Osteoblast (primary cell): ENCODE measurements at regions not wholly inside any gene's neighbourhood (a gene's known extent, or its start where the extent isn't known, plus 50 kb on each side); places are given as distances from the start of the nearest gene placed in this dataset.
A peak's percentile ranks its signal among the peaks of the same experiment; 100 is the strongest.

Source experiments
- DNase-seq: peaks from one replicate; pipeline ENCODE4 v3.0.0; 2011; ENCODE audit warnings: low spot score, mixed read lengths; ENCODE audit not compliant: insufficient read length; ENCODE audit errors: missing footprints
- H2AFZ ChIP-seq: 2 replicates; pipeline ENCODE4 v1.6.0; 2011; ENCODE audit warnings: mild to moderate bottlenecking, low read length
- H3K27ac ChIP-seq: 2 replicates; pipeline ENCODE4 v1.5.1; 2011; ENCODE audit warnings: mild to moderate bottlenecking, low read depth, low read length, moderate library complexity
- H3K27me3 ChIP-seq: 2 replicates; pipeline ENCODE4 v1.6.0; 2012; ENCODE audit warnings: mild to moderate bottlenecking, control low read depth, inconsistent platforms, low read length, moderate library complexity; ENCODE audit not compliant: insufficient read depth
- H3K36me3 ChIP-seq: 2 replicates; pipeline ENCODE4 v1.5.1; 2011; ENCODE audit warnings: mild to moderate bottlenecking, low read length, control low read depth, moderate library complexity; ENCODE audit not compliant: insufficient read depth
- H3K4me1 ChIP-seq: 2 replicates; pipeline ENCODE4 v1.5.1; 2011; ENCODE audit warnings: mild to moderate bottlenecking, low read length, control low read depth, moderate library complexity; ENCODE audit not compliant: insufficient read depth
- H3K4me2 ChIP-seq: 2 replicates; pipeline ENCODE4 v1.6.0; 2011; ENCODE audit warnings: mild to moderate bottlenecking, low read length; ENCODE audit not compliant: insufficient read depth
- H3K4me3 ChIP-seq: fragments of 200-600 bp; sonication (generic); 3 replicates; pipeline ENCODE4 v1.5.1; 2012; ENCODE audit warnings: mild to moderate bottlenecking, low read length, inconsistent platforms; ENCODE audit not compliant: insufficient read depth
- H3K79me2 ChIP-seq: 2 replicates; pipeline ENCODE4 v1.6.0; 2012; ENCODE audit warnings: mild to moderate bottlenecking, low read length, control low read depth, inconsistent platforms; ENCODE audit not compliant: insufficient read depth
- H3K9me3 ChIP-seq: 2 replicates; pipeline ENCODE4 v1.5.1; 2011; ENCODE audit warnings: low read depth, low read length, control low read depth
- H4K20me1 ChIP-seq: 2 replicates; pipeline ENCODE4 v1.6.0; 2012; ENCODE audit warnings: mild to moderate bottlenecking, low read length, control low read depth; ENCODE audit not compliant: insufficient read depth
- TF ChIP-seq, protein P1 (sequence below): IDR thresholded peaks from 2 replicates; pipeline ENCODE4 v1.5.1; 2011; ENCODE audit warnings: mild to moderate bottlenecking, low read depth, low read length, moderate library complexity; ENCODE audit errors: extremely low read depth

- Histone ChIP-seq H3K4me2 (no peak overlapping the region), H4K20me1 (no peaks in the 10 kb centered on the region), H3K36me3 (no peaks in the 10 kb centered on the region), H2AFZ (no peak overlapping the region), H3K27ac (no peak overlapping the region), H3K4me1 (no peaks in the 10 kb centered on the region), H3K4me3 (no peak overlapping the region), H3K9me3 (no peaks in the 10 kb centered on the region), H3K79me2 (no peaks in the 10 kb centered on the region), H3K27me3 (no peaks in the 10 kb centered on the region)
- DNase-seq, result no peak
- TF ChIP-seq, protein P1, sequence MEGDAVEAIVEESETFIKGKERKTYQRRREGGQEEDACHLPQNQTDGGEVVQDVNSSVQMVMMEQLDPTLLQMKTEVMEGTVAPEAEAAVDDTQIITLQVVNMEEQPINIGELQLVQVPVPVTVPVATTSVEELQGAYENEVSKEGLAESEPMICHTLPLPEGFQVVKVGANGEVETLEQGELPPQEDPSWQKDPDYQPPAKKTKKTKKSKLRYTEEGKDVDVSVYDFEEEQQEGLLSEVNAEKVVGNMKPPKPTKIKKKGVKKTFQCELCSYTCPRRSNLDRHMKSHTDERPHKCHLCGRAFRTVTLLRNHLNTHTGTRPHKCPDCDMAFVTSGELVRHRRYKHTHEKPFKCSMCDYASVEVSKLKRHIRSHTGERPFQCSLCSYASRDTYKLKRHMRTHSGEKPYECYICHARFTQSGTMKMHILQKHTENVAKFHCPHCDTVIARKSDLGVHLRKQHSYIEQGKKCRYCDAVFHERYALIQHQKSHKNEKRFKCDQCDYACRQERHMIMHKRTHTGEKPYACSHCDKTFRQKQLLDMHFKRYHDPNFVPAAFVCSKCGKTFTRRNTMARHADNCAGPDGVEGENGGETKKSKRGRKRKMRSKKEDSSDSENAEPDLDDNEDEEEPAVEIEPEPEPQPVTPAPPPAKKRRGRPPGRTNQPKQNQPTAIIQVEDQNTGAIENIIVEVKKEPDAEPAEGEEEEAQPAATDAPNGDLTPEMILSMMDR, result no peak
These were observed 212.7 kb upstream of the SALL3 start for GRCh38 chr18:78766651-78767533.

- no peak for DNase-seq
- Histone ChIP-seq H3K4me2 (no peak overlapping the region), H3K36me3 (no peaks in the 10 kb centered on the region), H3K27me3 (no peaks in the 10 kb centered on the region), H2AFZ (no peak overlapping the region), H3K79me2 (no peaks in the 10 kb centered on the region), H3K27ac (no peak overlapping the region), H3K4me1 (no peaks in the 10 kb centered on the region), H3K4me3 (no peak overlapping the region), H4K20me1 (no peaks in the 10 kb centered on the region), H3K9me3 (peaks cover 2% of the 10 kb centered on the region)
- TF ChIP-seq, protein P1, result no peak
These were observed 212.0 kb upstream of the SALL3 start for GRCh38 chr18:78767648-78768071.

GRCh38 chr18:78768221-78768620, 211.4 kb upstream of the SALL3 start:
- H3K79me2 ChIP-seq, result no peaks in the 10 kb centered on the region
- H3K27me3 ChIP-seq, result no peaks in the 10 kb centered on the region

More at GRCh38 chr18:78768221-78768620, 211.4 kb upstream of the SALL3 start:
- TF ChIP-seq, protein P1, result no peak
- Histone ChIP-seq H3K9me3 (peaks cover 3% of the 10 kb centered on the region), H3K4me2 (no peak overlapping the region), H4K20me1 (no peaks in the 10 kb centered on the region), H3K4me1 (no peaks in the 10 kb centered on the region), H3K36me3 (no peaks in the 10 kb centered on the region), H3K4me3 (no peak overlapping the region), H3K27ac (no peak overlapping the region), H2AFZ (no peak overlapping the region)
- peak; percentile 19 for DNase-seq
